ENCODE measurements at regions not wholly inside any gene's neighbourhood (a gene's known extent, or its start where the extent isn't known, plus 50 kb on each side); places are given as distances from the start of the nearest gene placed in this dataset.

- TF ChIP-seq RAD21 (IDR thresholded peaks at IDR 0.05) = no peak
- TF ChIP-seq CTCF (IDR thresholded peaks at IDR 0.05; ENCODE audit: low read depth, low read length, missing input control) = no peak
- no peak for TF ChIP-seq TAF1 (conservative IDR thresholded peaks at IDR 0.05)
These were observed 146.6 kb downstream of the TLR5 start for GRCh38 chr1:222996310-222996975.
